HG02938 (cell line): ENCODE measurements at regions not wholly inside any gene's neighbourhood (a gene's known extent, or its start where the extent isn't known, plus 50 kb on each side); places are given as distances from the start of the nearest gene placed in this dataset.
A peak's percentile ranks its signal among the peaks of the same experiment; 100 is the strongest.

ENCODE experiments used
- ATAC-seq: cut with Tn5 transposase; IDR thresholded peaks from one replicate; pipeline ENCODE4 v1.9.1; 2021; ENCODE audit warnings: mild to moderate bottlenecking, moderate library complexity; ENCODE audit not compliant: unreplicated experiment

DNA sequence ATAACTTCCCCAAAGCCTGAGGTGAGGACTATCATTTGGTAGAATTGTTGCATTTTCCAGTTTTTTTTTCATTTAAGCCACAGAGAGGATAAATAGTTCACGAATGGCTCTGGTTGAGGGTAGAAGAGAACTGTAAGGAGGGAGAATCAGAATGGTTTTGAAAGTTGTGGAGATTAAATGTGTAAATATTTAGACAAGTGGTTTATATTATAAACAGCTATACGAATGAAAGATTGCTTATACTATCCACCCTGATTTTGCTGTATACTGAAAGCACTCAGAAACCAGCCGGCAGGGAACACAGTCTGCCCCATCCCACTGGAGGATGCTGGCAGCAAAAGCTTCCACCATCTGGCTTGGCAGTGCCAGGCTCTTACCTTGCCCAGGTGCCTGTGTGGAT is 341.1 kb downstream of the RAPGEF2 start:
- no peak for ATAC-seq

DNA sequence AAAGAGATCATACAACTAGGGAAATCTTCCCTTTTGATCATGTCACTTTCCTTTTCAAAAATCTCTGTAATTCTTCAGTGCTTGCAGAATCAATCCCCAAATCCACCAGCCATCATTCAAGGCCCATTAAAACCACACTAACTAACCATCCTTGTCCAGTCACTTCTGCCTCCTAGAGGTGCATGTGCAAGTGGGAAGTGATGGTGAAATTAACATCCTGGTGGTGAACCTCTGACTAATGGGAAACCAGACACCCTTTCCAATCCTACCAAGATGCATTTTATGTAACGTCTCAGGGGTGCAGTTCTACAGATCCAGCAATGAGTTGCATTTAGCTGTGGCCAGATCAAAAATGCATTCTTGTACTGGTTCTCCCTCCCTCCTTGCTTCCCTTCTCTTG is 341.8 kb downstream of the RAPGEF2 start:
- ATAC-seq, result no peak

DNA sequence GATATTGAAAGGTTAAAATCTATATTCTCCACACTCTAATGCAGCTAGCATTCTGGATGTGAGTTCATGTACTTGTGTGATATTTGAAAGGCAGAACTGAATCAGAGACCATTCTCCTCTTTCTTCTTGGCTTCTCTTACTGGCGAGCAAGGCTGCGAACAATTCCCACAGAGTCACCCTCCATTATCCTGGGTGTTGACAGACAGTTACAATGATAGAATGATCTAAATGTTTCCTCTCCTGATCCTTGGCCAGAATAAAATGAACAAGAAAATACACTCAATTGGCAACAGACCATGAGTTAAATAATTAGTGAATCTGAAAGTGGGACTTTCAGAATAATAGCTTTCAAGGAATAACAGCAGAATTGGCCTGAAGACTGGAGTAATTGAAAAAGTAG is 342.8 kb downstream of the RAPGEF2 start:
- no peak for ATAC-seq

DNA sequence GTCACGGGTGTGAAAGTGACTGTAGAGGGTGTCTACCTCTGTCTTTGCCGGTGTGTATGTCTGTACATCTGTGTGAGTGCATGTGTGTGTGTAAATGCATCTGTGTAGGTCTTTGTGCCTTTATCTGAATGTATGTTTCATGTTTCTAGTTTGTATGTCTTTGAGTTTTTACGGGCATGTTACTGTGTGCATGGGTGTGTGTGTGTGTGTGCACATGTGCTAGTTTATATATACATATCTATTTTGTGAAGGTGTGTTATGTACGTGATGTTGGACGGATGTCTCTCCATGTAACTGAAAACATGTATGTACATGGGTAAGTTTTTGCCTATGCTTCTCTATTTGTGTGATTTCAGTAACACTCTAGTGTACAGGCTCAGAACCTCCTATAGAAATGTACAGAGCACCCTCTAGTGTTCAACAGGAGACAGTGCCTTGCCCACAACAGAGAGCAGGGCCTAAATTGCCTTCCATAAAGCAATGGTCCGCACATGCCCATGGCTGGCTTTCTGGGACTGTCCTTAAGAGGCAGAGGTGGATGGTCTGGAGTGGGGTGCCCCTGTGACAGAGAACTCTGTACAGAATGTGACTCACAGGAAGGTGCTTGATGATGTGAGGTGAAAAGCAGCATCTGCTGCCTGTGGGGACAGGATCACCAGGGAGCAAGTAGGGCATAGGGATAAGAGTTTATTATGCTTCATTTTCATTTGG is 343.5 kb downstream of the RAPGEF2 start:
- ATAC-seq, result peak; percentile 100

DNA sequence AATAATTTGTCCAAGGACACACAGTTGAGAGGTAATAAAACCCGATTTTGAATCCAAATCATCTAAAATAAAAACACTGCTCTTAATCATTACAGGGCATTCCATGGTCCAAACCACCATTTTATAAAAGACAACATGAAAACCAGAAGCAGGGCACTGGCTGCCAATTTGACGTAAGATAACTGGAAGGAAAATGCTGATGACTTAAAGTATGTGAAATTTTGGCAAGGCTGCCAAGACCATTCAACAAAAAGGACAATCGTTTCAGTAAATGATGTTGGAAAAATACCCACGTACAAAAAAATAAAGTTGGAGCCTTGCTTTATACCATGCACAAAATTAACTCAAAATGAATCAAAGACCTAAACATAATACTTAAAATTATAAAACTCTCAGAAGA is 344.4 kb downstream of the RAPGEF2 start:
- ATAC-seq, result no peak

DNA sequence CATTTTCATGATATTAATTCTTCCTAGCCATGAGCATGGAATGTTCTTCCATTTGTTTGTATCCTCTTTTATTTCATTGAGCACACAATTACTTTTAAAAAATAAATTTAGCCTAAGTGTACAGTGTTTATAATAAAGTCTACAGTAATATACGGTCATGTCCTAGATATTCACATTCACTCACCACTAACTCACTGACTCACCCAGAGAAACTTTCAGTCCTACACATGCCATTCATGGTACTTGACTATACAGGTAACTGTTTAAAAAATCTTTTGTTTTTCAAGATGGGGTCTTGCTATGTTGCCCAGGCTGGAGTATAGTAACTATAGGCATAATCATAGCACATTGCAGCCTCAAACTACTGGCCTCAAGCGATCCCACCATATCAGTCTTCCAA is 348.1 kb downstream of the RAPGEF2 start:
- no peak for ATAC-seq

DNA sequence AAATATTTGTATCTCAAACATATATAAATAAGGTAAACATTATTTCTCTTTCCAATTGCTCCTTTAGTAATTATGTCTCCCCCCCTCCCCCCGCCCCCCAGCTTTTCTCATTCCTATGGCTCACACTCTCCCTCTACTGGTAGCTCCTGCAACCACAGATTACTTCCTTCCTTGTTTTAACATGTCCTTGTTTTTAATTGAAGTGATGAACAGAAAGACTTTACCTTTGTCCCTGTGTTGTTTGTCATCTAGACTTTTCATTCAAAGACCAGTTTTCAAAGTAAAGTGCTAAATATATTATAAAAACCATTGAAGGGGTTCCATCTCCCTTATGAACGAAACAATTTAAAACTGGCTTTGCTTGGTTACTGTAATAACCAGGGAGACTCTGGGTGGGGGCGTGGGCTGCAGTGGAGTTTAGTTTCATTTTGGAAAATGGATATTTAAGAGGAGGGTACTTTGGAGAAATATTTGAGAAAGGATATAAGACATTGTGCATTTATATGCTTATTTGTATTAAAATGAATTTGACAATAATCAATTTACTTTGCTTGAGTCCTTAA is 352.9 kb downstream of the RAPGEF2 start:
- no peak for ATAC-seq

DNA sequence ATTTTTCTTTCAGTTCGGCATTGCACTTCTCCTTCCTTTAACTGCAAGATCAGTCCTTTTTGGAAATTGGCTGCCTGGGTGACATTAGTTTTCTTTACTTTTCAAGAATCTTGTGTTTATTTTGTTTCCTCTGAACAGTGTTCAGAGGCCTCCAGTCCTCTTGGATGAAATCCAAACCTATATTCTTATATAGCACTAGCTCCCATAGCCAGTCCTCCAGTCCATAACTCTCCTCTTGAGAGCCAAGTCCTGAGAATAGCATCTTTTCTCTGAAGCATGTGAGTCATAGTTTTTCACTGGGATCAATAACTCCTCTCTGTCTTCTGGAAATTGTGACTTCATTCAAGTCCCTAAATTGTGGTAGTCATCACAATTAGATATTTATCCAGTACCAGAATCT is 357.5 kb downstream of the RAPGEF2 start:
- no peak for ATAC-seq

DNA sequence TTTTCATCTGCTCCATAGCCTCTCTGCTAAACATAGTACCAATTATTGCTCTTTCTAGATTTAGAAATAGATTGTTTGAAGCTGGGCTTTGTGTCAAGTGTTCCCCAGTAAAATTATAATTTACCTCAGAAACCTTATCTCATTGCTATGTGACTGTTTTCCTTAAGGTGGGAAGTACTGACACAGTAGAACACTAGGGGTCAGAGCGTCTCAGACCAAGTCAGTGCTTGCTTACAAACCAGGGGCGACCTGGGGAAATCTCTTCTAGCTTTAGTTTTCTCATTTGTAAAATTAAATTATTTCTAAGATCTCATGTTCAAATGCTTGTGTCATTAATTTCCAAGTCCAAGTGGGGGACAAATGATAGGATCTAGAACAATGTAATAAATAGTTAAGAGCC is 360.4 kb downstream of the RAPGEF2 start:
- ATAC-seq, result no peak

DNA sequence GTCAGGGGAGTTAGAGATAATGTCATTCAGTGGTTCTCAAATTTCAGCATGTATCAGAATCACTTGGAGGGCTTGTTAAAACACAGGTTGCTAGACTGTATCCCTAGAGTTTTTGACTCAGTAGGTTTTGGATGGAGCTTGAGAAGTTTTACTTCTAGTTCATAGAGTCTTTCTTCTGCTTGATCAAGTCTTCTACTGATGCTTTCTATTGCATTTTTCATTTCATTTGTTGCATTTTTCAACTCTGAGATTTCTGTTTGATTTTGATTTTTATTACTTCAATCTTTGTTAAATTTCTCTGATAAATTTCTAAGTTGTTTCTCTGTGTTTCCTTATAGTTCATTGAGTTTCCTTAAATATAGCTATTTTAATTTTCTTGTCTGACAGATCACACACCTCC is 361.4 kb downstream of the RAPGEF2 start:
- ATAC-seq, result no peak

DNA sequence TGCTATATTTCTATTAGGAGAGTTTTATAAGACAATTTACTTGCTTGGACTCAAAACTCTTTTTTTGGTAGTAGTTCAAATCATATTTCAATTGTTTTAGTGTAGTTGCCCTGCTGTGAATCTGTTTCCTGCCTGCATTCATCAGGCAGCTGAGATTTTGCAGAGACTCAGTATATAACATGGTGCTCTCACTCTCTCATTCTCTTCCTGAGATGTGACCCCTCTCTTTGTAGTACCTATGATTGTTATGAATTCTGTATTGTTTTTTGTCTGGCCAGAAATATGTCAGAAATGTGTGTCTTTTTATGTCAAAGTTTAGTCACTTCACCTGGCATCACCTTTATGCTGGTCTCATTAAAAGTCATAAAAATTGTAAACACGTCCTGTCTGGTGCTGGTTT is 374.0 kb downstream of the RAPGEF2 start:
- no peak for ATAC-seq

DNA sequence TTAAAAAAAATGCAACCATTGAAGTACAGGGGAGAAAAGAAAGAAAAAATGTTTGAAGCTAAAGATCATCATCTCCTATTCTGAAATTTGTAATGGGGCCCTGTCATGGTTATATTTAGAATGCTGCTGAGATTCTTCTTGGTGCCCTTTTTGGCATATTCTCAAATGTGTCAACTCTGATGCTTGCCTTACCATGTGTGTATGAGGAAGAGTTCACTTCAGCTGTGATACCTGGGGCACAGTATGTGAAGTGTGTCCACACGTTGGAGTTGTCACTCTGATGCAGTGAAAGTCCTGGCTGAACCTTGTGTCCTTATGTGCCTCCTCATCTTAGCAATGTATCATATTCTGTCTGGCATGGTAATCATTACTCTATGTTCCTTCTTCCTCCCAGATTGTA is 377.9 kb downstream of the RAPGEF2 start:
- ATAC-seq, result no peak

DNA sequence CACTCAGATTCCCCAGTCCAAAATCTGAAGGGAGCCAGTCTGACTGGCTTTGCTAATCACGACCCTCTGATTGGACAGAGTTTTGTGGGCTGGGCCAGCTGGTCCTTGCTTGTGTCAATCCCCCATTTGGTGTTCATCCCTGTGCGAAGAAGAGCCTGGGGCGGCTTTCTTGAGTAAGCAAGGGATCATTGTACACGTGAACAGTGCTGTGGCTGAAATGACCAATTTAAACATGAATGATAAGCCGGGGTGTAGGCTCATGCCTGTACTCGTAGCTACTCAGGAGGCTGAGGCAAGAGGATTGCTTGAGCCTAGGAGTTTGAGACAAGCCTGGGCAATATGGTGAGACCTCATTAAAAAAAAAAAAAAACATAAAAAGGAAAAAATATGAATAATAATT is 379.1 kb downstream of the RAPGEF2 start:
- no peak for ATAC-seq

DNA sequence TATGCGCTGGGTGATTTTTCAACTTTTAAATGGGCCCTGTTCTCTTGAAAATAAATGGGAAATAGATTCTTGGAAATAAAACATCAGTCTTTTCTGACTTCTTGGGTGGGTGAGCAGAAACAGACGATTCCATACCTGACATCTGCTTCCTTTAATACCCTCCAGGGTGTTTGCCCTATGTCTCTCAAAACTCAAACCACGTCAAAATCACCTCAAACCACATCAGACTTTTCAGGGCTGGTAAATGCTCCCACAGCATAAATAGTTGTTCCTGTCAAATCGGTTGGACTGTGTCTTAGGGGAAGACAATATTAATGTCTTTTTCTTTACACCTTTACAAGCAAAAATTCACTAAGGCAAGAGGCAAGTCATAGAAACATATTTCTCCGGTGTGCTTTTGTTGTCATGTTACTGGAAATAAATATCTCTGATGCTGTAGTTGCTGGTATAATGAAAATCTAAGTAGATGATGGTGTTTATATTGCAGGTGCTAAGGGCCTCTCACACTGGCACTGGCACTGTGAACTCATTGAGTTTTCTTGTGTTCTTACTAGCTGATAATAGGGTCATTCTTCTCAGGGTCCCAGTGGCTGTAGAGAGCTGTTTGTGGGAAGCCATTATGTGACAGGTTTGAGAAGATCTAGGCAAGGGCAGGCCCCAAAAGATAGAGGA is 380.4 kb downstream of the RAPGEF2 start:
- ATAC-seq, result no peak

DNA sequence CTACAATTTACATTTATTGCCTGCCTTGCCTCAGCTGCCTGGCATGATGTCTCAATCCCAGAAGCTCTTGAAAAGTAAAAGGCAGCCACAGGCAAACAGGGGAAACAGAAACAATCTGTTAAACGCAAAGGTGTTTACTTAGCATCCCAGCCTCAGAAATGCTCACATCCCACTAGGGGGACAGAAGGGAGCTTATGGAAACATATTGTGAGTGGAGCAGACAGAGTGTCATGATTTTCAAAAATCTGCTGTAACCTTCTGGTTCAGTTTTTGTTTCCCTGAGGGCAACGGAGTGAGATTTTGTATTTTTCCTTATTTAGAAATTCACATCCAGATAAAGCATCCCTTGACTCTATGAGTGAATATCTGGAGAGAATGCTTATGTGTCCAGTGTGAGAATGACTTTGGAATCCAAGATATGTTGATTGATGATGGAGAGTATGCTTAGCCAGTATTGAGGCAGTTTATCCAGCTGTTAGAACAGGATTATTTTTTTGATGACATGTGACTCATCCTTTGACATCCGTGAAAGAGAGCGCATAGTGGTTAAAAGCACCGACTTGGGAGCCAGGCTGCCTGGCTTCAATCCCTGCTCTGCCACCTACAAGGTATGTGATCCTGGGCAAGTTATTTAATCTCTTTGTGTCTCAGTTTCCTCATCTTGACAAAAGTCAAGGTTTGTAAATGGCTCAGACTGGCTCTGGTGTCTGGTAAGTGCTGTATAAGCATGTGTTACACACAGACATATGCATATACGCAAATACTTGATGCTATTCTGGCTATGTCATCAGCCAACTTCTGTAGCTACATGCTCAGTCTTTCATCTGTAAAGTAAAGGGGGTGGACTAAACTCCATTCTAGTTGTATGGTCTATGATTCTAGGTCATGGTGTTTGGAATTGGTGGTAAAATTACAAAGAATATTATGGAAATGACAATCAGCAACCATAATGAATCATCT is 381.2 kb downstream of the RAPGEF2 start:
- ATAC-seq, result no peak

DNA sequence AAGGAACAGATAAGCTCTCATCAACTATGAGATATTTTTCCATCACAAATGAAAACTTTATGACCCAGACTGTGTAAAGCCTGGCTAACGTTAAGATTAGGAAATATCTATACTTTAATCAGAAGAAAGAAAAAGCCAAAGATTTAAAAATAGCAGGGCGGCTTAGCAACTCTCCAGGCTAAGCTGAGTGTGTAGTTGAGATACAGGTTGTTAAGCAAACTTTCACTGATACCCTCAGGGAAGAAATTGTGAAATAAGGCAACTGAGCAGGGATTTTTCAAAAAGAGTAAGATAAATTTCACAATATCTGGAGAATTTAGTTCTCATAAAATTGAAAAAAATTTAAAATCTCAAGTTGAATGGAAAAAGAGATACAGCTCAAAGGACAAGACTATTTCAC is 382.0 kb downstream of the RAPGEF2 start:
- no peak for ATAC-seq

DNA sequence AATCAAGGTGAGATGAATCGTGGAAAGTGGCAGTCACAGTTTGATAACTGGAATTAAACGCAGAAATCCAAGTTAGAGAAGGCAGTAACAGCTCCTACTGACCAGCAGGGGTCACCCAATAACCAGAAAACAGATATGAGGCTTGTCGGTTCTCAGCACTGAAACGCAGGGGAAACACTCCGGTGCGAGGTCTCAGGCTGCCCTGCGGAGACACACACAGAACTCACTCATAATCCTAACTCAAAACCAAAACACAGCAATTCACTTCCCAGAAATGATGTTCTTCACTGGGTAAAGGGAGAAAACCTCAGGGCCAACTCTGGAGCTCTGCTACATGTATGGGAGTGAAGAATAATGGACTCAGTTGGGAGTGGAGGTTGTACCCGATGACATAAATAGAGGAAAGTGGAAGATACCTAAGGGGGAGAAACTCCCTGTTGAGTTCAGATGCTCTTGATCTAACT is 384.4 kb downstream of the RAPGEF2 start:
- ATAC-seq, result peak; percentile 96

DNA sequence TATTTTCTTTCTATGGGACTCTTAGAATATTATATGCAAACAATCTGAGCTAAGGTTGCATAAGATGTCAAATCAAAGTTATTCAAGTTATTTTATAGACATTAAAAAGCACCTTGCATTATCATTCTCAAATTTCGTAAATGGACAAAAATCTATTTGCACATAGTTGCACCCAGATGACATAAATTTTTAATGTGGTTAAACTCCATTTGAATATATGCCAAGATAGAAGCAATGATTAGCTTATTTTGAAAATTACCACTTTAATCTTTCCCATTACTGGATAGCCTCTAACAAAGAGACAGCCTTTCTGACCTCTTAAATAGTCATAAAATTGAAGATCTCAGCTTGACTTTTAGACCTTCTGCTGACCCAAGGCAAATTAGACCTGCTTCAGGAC is 386.8 kb downstream of the RAPGEF2 start:
- no peak for ATAC-seq

DNA sequence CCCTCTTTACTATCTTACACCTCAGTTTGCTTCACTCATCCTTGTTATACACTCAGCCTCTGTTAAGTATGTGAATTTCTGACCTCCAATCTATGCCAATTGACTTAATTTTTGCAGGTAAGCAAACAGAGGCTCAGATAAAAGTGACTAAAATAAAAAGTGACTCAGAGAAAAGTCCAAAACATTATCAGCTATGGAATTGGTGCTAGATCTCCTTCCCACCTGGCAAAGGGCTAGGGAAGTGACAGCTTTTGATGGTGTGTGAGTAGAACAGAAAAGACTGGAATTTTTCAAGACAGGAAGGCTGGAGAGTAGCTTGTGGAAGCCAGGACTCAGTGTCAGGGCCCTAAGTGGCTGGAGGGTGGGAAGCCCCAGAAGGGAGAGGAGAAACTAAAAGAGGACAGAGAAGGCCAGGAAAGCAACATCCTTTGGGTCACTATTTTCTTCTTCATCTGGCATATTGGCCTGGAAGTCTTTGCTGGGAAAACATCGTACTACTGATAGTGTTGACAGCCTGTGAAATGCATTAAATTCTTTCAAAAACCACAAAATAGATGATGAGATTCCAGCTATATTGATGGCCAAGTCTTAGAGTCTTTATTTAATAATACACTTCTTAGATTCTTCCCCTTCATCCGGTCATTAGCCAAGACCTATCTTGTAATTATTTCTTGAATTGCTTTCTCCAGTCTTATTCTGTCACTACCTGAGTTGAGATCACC is 392.8 kb downstream of the RAPGEF2 start:
- ATAC-seq, result no peak

DNA sequence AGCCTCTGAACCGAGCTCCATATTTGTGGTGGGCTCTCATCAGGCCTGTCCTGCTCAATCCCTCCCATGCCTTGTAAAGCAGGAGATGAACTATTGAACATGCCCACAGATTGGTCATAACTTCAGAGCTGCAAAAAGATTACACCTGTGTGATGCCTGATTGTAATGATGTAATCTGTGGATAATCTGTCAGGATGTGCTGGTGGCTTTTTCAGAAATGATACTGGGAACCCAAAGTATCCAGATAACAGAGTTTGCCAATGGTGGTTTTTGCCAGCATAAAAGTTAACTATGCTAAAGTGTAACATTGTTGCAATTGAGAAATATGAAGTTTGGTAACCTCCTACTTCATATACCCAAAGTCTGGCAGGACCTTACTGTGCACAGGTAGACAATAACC is 393.4 kb downstream of the RAPGEF2 start:
- no peak for ATAC-seq

DNA sequence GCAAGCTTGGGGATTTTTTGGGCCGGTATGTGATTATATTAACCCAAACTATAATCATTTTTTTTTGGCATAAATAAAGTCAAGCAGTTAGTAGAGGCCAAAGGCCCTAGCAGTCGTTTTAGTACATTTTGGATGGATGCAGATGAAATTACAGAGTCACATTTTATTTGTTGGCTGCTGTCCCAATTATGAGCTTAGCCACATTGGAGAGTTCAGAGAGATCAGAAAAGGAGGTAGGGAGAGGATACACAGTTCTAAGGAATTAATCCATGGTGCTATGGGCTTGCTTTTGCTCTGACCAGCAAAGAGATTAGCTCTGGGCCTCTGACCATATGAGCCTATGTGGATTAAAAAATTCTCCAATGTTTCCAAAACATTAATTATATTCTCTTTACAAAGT is 395.1 kb downstream of the RAPGEF2 start:
- ATAC-seq, result no peak
